K562 (cell line): ENCODE measurements at regions not wholly inside any gene's neighbourhood (a gene's known extent, or its start where the extent isn't known, plus 50 kb on each side); places are given as distances from the start of the nearest gene placed in this dataset.

Experiments used
- ASH1L ChIP-seq: fragments of 450-650 bp; IDR thresholded peaks from 2 replicates; pipeline ENCODE4 v1.6.1; 2018; ENCODE audit warnings: borderline replicate concordance, mild to moderate bottlenecking, low read depth; ENCODE audit not compliant: partially characterized antibody
- CREB3 ChIP-seq: fragments of 450-650 bp; conservative IDR thresholded peaks from 2 replicates; pipeline ENCODE4 v1.6.1; 2016; ENCODE audit warnings: missing genetic modification characterization, low read depth, mild to moderate bottlenecking, missing compliant biosample characterization, moderate library complexity
- CTCF ChIP-seq, 3 experiments: IDR thresholded peaks in 2 of 3; conservative IDR thresholded peaks in 1 of 3; 2 replicates each; pipeline ENCODE4 v1.5.1; 2011 to 2012; ENCODE audit warnings: low read length in 3 of 3, mild to moderate bottlenecking in 3 of 3, control low read depth in 2 of 3, improper control_type of control experiment in 1 of 3, inconsistent platforms in 1 of 3, low read depth in 1 of 3, mixed read lengths in 1 of 3, moderate library complexity in 1 of 3; ENCODE audit not compliant: insufficient read depth in 2 of 3
- ETV5 ChIP-seq: sonication (generic); formaldehyde crosslinking; IDR thresholded peaks from 2 replicates; pipeline ENCODE4 v1.4.0; 2020; ENCODE audit warnings: low read depth, mild to moderate bottlenecking, missing genetic modification reagents
- NR2F6 ChIP-seq: fragments of 450-650 bp; formaldehyde crosslinking; IDR thresholded peaks from 2 replicates; pipeline ENCODE4 v1.4.0; 2020; ENCODE audit warnings: mild to moderate bottlenecking
- TSHZ1 ChIP-seq: fragments of 250-450 bp; sonication (Bioruptor Pico); IDR thresholded peaks from 2 replicates; pipeline ENCODE4 v1.4.0; 2020; ENCODE audit warnings: mild to moderate bottlenecking, moderate library complexity
- ZFX ChIP-seq: sonication (generic); formaldehyde crosslinking; IDR thresholded peaks from 2 replicates; pipeline ENCODE4 v1.8.0; 2022; ENCODE audit warnings: mild to moderate bottlenecking, missing genetic modification reagents, moderate library complexity

GRCh38 chrX:7414753-7415152 is 266.8 kb upstream of the PUDP start:
- TF ChIP-seq ETV5: no peak
- TF ChIP-seq ZFX: no peak
- TF ChIP-seq CTCF (IDR thresholded peaks at IDR 0.05 in 2 of 3, conservative IDR thresholded peaks at IDR 0.05 in 1 of 3; ENCODE audit: insufficient read depth in 2 of 3, low read depth in 1 of 3, low read length in 3 of 3): no peak
- TF ChIP-seq ASH1L: no peak
- no peak for TF ChIP-seq TSHZ1 (CRISPR knock-in tag)
- TF ChIP-seq NR2F6: no peak
- no peak for TF ChIP-seq CREB3
